GM12891 (cell line): ENCODE measurements at regions not wholly inside any gene's neighbourhood (a gene's known extent, or its start where the extent isn't known, plus 50 kb on each side); places are given as distances from the start of the nearest gene placed in this dataset.

ENCODE experiments used
- POLR2A ChIP-seq: IDR thresholded peaks from 2 replicates; pipeline ENCODE4 v1.6.1; 2011; ENCODE audit warnings: low read depth, low read length, control low read depth
- POLR2AphosphoS5 ChIP-seq: IDR thresholded peaks from 2 replicates; pipeline ENCODE4 v1.6.1; 2011; ENCODE audit warnings: low read depth, low read length, control low read depth
- POU2F2 ChIP-seq: IDR thresholded peaks from 2 replicates; pipeline ENCODE4 v1.6.1; 2011; ENCODE audit warnings: low read depth, mild to moderate bottlenecking, control low read depth, low read length, moderate library complexity
- SPI1 ChIP-seq: IDR thresholded peaks from 2 replicates; pipeline ENCODE4 v1.6.1; 2011; ENCODE audit warnings: low read depth, low read length, control low read depth

GRCh38 chr6:142597836-142598235 lies 296.0 kb downstream of the ADGRG6 start:
- no peak for TF ChIP-seq POLR2A
- TF ChIP-seq SPI1: no peak
- no peak for TF ChIP-seq POLR2AphosphoS5
- no peak for TF ChIP-seq POU2F2
